ENCODE measurements at regions not wholly inside any gene's neighbourhood (a gene's known extent, or its start where the extent isn't known, plus 50 kb on each side); places are given as distances from the start of the nearest gene placed in this dataset.

GRCh38 chr5:120792477-120792876 lies 328.4 kb downstream of the PRR16 start:
- no peak for DNase-seq (ENCODE audit: low spot score, unreplicated experiment)
- Mint-ChIP-seq H3K9me3 (ENCODE audit: low read depth) (no peaks in the 10 kb centered on the region), H3K27me3 (no peaks in the 10 kb centered on the region), H3K4me1 (ENCODE audit: low read depth) (peaks cover 2% of the 10 kb centered on the region), H3K4me3 (ENCODE audit: low read depth) (no peak overlapping the region), H3K27ac (no peak overlapping the region), H3K36me3 (ENCODE audit: insufficient read depth) (no peaks in the 10 kb centered on the region)
- no peak for TF ChIP-seq CTCF (IDR thresholded peaks at IDR 0.05; ENCODE audit: unreplicated experiment)

- Mint-ChIP-seq H3K4me1 (ENCODE audit: low read depth) (peaks cover 2% of the 10 kb centered on the region), H3K4me3 (ENCODE audit: low read depth) (no peak overlapping the region), H3K9me3 (ENCODE audit: low read depth) (no peaks in the 10 kb centered on the region), H3K27ac (no peak overlapping the region), H3K36me3 (ENCODE audit: insufficient read depth) (no peaks in the 10 kb centered on the region), H3K27me3 (no peaks in the 10 kb centered on the region)
- no peak for DNase-seq (ENCODE audit: low spot score, unreplicated experiment)
- TF ChIP-seq CTCF (IDR thresholded peaks at IDR 0.05; ENCODE audit: unreplicated experiment) = no peak
Observed at GRCh38 chr5:120794121-120794520, 330.0 kb downstream of the PRR16 start.

- Mint-ChIP-seq H3K36me3 (ENCODE audit: insufficient read depth) (no peaks in the 10 kb centered on the region), H3K9me3 (ENCODE audit: low read depth) (no peaks in the 10 kb centered on the region), H3K27me3 (no peaks in the 10 kb centered on the region), H3K4me3 (ENCODE audit: low read depth) (no peak overlapping the region), H3K4me1 (ENCODE audit: low read depth) (no peaks in the 10 kb centered on the region), H3K27ac (no peak overlapping the region)
- peak; percentile 30 for TF ChIP-seq CTCF (IDR thresholded peaks at IDR 0.05; ENCODE audit: unreplicated experiment)
- no peak for DNase-seq (ENCODE audit: low spot score, unreplicated experiment)
Observed at GRCh38 chr5:120803282-120803681, 339.2 kb downstream of the PRR16 start.

GRCh38 chr5:120805131-120805530 lies 341.0 kb downstream of the PRR16 start:
- no peaks in the 10 kb centered on the region for H3K36me3 Mint-ChIP-seq (ENCODE audit: insufficient read depth)
- H3K4me1 Mint-ChIP-seq (ENCODE audit: low read depth) = no peaks in the 10 kb centered on the region
- no peaks in the 10 kb centered on the region for H3K9me3 Mint-ChIP-seq (ENCODE audit: low read depth)
- no peak overlapping the region for H3K27ac Mint-ChIP-seq
- no peak for DNase-seq (ENCODE audit: low spot score, unreplicated experiment)
- TF ChIP-seq CTCF (IDR thresholded peaks at IDR 0.05; ENCODE audit: unreplicated experiment) = no peak
- H3K4me3 Mint-ChIP-seq (ENCODE audit: low read depth) = no peak overlapping the region
- H3K27me3 Mint-ChIP-seq = no peaks in the 10 kb centered on the region

GRCh38 chr5:120806202-120806601 lies 342.1 kb downstream of the PRR16 start:
- TF ChIP-seq CTCF (IDR thresholded peaks at IDR 0.05; ENCODE audit: unreplicated experiment) = no peak
- Mint-ChIP-seq H3K4me1 (ENCODE audit: low read depth) (no peaks in the 10 kb centered on the region), H3K36me3 (ENCODE audit: insufficient read depth) (no peaks in the 10 kb centered on the region), H3K27ac (no peak overlapping the region), H3K9me3 (ENCODE audit: low read depth) (no peaks in the 10 kb centered on the region), H3K4me3 (ENCODE audit: low read depth) (no peak overlapping the region), H3K27me3 (no peaks in the 10 kb centered on the region)
- DNase-seq (ENCODE audit: low spot score, unreplicated experiment) = no peak

Data from progenitor cell of endocrine pancreas (in vitro differentiated cells).